Umbilical cord (tissue), 1 donor: ENCODE measurements at regions not wholly inside any gene's neighbourhood (a gene's known extent, or its start where the extent isn't known, plus 50 kb on each side); places are given as distances from the start of the nearest gene placed in this dataset.
"Not testable (repeated sequence)": the region's sequence is repeated elsewhere in the genome, so short reads cannot be mapped to it uniquely, and the experiment has no call there.

Experiments
- DNase-seq: peaks from one replicate; pipeline ENCODE4 v3.0.0-alpha.2; 2015; ENCODE audit warnings: low spot score

- DNase-seq: no peak
Measured at GRCh38 chr3:90068783-90069182, 961.4 kb downstream of the EPHA3 start.

GRCh38 chr3:90069748-90070147 is 962.3 kb downstream of the EPHA3 start:
- DNase-seq: no peak

DNA sequence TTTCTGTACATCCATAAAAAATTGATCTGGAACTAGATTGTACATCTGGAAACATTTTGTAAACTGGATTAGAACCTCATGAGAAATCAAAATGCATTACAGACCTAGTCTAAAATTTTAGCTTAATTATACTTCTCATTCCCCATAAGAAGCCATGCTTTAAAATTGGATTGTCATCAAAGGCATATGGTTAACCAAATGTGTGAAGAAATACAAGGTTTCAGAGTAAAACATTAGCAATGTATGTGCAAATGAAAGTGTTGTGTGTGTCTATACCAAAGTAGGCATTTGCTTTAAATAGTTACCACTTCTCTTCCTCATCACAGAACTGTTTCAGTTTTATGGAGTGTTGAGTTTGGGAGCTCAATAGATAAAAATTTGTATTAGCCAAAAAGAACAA is 968.7 kb downstream of the EPHA3 start:
- peak; percentile 27 for DNase-seq

GRCh38 chr3:90080988-90081387 is 973.6 kb downstream of the EPHA3 start:
- peak; percentile 21 for DNase-seq

DNA sequence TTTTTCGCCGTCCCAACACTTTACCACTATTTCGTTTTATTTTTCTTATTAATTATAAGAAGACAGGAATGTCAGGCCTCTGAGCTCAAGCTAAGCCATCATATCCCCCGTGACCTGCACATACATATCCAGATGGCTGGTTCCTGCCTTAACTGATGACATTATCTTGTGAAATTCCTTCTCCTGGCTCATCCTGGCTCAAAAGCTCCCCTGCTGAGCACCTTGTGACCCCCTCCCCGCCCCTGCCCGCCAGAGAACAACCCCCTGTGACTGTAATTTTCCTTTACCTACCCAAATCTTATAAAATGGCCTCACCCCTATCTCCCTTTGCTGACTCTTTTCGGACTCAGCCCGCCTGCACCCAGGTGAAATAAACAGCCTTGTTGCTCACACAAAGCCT is 978.9 kb downstream of the EPHA3 start:
- not testable (repeated sequence) for DNase-seq

- no peak for DNase-seq
Measured at GRCh38 chr3:90087703-90088102, 980.3 kb downstream of the EPHA3 start.

DNA sequence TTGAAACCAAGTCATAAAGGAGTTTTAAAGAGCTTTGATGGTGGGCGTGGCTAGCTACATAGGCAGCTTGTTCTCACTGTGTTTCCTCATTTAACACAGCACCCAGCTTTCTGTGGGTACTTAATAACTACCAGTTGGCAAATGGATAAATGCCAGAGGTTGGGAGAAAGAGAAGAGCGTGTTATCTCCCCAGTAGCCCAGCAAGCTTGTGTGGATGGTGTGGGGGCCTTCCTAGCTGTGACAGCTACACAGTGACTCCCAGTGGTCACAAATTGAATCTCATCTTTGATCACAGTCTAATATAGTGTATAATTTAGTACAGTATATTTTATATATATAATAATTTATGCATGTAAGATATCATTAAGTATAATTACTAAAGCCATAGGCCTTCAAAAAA is 984.1 kb downstream of the EPHA3 start:
- peak; percentile 80 for DNase-seq

GRCh38 chr3:90092994-90093393 is 985.6 kb downstream of the EPHA3 start:
- DNase-seq: peak; percentile 29

GRCh38 chr3:90095811-90096210 is 988.4 kb downstream of the EPHA3 start:
- DNase-seq: peak; percentile 56

GRCh38 chr3:90099493-90099892 is 992.1 kb downstream of the EPHA3 start:
- no peak for DNase-seq

- DNase-seq: no peak
Measured at GRCh38 chr3:90102146-90102545, 994.7 kb downstream of the EPHA3 start.

GRCh38 chr3:90121326-90121725 is 1013.9 kb downstream of the EPHA3 start:
- no peak for DNase-seq

DNA sequence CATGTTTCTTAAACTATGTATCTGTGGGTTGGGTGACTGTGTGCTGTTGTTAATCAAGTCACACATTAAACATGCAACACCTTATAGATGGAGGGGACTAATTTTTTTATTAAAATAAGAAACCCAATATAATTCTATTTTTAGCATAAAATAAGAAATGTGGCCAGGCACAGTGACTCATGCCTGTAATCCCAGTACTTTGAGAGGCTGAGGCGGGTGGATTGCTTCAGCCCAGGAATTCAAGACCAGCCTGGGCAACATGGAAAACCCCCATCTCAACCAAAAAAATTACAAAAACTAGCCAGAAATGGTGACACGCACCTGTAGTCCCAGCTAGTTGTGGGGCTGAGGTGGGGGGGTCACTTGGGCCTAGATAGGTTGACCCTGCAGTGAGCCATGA is 1021.0 kb downstream of the EPHA3 start:
- peak; percentile 62 for DNase-seq

- peak; percentile 83 for DNase-seq
Measured at GRCh38 chr3:90129730-90130129, 1022.3 kb downstream of the EPHA3 start.

DNA sequence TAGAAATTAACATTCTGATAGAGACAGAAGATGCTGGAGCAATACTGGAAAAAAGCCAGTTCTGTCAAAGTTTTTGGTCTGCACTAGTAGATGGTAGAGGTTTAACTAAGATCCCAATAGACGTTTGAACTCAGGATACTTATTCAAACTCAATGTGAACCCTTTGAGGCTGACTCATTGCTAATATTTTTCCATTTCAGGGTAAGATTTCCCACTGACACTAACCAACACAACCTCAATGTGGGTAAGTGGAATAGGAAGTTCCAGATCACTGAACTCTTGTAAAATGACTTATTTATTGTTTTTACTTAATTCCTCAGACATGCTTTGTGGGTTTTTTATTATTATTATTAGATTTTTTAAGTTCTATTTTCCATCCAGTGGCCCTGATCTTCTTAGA is 1024.8 kb downstream of the EPHA3 start:
- peak; percentile 20 for DNase-seq

- DNase-seq: no peak
Measured at GRCh38 chr3:90134090-90134489, 1026.7 kb downstream of the EPHA3 start.

- DNase-seq: no peak
Measured at GRCh38 chr3:90136456-90137191, 1029.2 kb downstream of the EPHA3 start.

- DNase-seq: peak; percentile 70
Measured at GRCh38 chr3:90145094-90145860, 1037.9 kb downstream of the EPHA3 start.

GRCh38 chr3:90180096-90180495 is 1072.7 kb downstream of the EPHA3 start:
- DNase-seq: no peak

- DNase-seq: no peak
Measured at GRCh38 chr3:90180543-90180942, 1073.1 kb downstream of the EPHA3 start.

GRCh38 chr3:90182291-90182976 is 1075.0 kb downstream of the EPHA3 start:
- peak; percentile 35 for DNase-seq

DNA sequence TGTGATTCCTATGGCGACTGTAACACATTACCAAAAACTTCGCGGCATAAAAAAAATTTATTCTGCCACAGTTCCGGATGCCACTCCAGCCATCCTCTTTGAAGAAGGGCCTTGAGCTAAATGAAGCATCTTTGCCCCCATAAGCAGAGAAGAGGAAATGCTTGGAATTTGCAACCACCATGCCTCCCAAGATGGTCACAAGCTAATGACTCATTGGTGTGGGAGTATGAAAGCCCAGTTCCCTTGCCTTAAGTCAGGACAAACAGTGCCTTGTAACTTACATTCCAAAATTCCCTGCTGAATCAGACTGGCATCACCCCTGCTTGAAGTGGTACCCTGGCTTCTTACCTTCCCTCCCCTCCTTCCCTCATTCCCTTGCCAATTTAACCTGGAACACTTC is 1077.4 kb downstream of the EPHA3 start:
- DNase-seq: no peak

GRCh38 chr3:90197383-90197782 is 1090.0 kb downstream of the EPHA3 start:
- DNase-seq: not testable (repeated sequence)
